ENCODE measurements at regions not wholly inside any gene's neighbourhood (a gene's known extent, or its start where the extent isn't known, plus 50 kb on each side); places are given as distances from the start of the nearest gene placed in this dataset.

- DNase-seq, result peak; percentile 67
These were observed 65.4 kb upstream of the ARAP3 start for GRCh38 chr5:141747152-141748141.

- DNase-seq, result no peak
These were observed 64.4 kb upstream of the ARAP3 start for GRCh38 chr5:141746395-141746794.

- no peak for DNase-seq
These were observed 63.4 kb upstream of the ARAP3 start for GRCh38 chr5:141745390-141745789.

GRCh38 chr5:141743866-141744272 is 61.8 kb upstream of the ARAP3 start:
- DNase-seq, result no peak

- peak; percentile 38 for DNase-seq
These were observed 61.1 kb upstream of the ARAP3 start for GRCh38 chr5:141742866-141743851.

- no peak for DNase-seq
These were observed 60.1 kb upstream of the ARAP3 start for GRCh38 chr5:141742144-141742543.

- no peak for DNase-seq
These were observed 58.9 kb upstream of the ARAP3 start for GRCh38 chr5:141740885-141741284.

- no peak for DNase-seq
These were observed 55.5 kb upstream of the ARAP3 start for GRCh38 chr5:141737535-141737934.

GRCh38 chr5:141735823-141736222 is 53.8 kb upstream of the ARAP3 start:
- DNase-seq, result no peak

GRCh38 chr5:141734501-141735229 is 52.6 kb upstream of the ARAP3 start:
- DNase-seq, result peak; percentile 62

GRCh38 chr5:141733198-141733597 is 51.2 kb upstream of the ARAP3 start:
- DNase-seq, result no peak

- no peak for DNase-seq
These were observed 50.4 kb upstream of the ARAP3 start for GRCh38 chr5:141732417-141732816.
